ENCODE measurements at regions not wholly inside any gene's neighbourhood (a gene's known extent, or its start where the extent isn't known, plus 50 kb on each side); places are given as distances from the start of the nearest gene placed in this dataset.
"Not testable (repeated sequence)": the region's sequence is repeated elsewhere in the genome, so short reads cannot be mapped to it uniquely, and the experiment has no call there.

GRCh38 chr2:145558617-145559350 is 1038.9 kb upstream of the ZEB2 start:
- H3K9me3 Mint-ChIP-seq: no peaks in the 10 kb centered on the region
- no peak overlapping the region for H3K4me3 Mint-ChIP-seq
- no peak overlapping the region for H3K27ac Mint-ChIP-seq
- no peaks in the 10 kb centered on the region for H3K36me3 Mint-ChIP-seq
- H3K4me1 Mint-ChIP-seq: no peaks in the 10 kb centered on the region
- no peaks in the 10 kb centered on the region for H3K27me3 Mint-ChIP-seq

- no peak overlapping the region for H3K4me3 Mint-ChIP-seq
- H3K4me1 Mint-ChIP-seq: no peaks in the 10 kb centered on the region
- H3K36me3 Mint-ChIP-seq: no peaks in the 10 kb centered on the region
- H3K9me3 Mint-ChIP-seq: no peaks in the 10 kb centered on the region
- H3K27ac Mint-ChIP-seq: no peak overlapping the region
- H3K27me3 Mint-ChIP-seq: no peaks in the 10 kb centered on the region
Measured at GRCh38 chr2:145555360-145555759, 1035.4 kb upstream of the ZEB2 start.

GRCh38 chr2:145551686-145552085 is 1031.8 kb upstream of the ZEB2 start:
- Mint-ChIP-seq H3K4me1 (no peaks in the 10 kb centered on the region), H3K4me3 (no peak overlapping the region), H3K27ac (no peak overlapping the region), H3K27me3 (no peaks in the 10 kb centered on the region), H3K36me3 (no peaks in the 10 kb centered on the region), H3K9me3 (no peaks in the 10 kb centered on the region)

- peaks cover 7% of the 10 kb centered on the region for H3K9me3 Mint-ChIP-seq
- H3K27me3 Mint-ChIP-seq: peaks cover 2% of the 10 kb centered on the region
- no peaks in the 10 kb centered on the region for H3K36me3 Mint-ChIP-seq
- no peak overlapping the region for H3K4me3 Mint-ChIP-seq
- no peaks in the 10 kb centered on the region for H3K4me1 Mint-ChIP-seq
- no peak overlapping the region for H3K27ac Mint-ChIP-seq
Measured at GRCh38 chr2:145548479-145548878, 1028.6 kb upstream of the ZEB2 start.

- Mint-ChIP-seq H3K9me3 (peaks cover 7% of the 10 kb centered on the region), H3K4me1 (no peaks in the 10 kb centered on the region), H3K27ac (no peak overlapping the region), H3K27me3 (peaks cover 2% of the 10 kb centered on the region), H3K4me3 (no peak overlapping the region), H3K36me3 (no peaks in the 10 kb centered on the region)
Measured at GRCh38 chr2:145547620-145548019, 1027.7 kb upstream of the ZEB2 start.

GRCh38 chr2:145546091-145546490 is 1026.2 kb upstream of the ZEB2 start:
- Mint-ChIP-seq H3K4me1 (no peaks in the 10 kb centered on the region), H3K27ac (no peak overlapping the region), H3K36me3 (no peaks in the 10 kb centered on the region), H3K9me3 (peaks cover 7% of the 10 kb centered on the region), H3K4me3 (no peak overlapping the region), H3K27me3 (peaks cover 2% of the 10 kb centered on the region)

- Mint-ChIP-seq H3K4me1 (no peaks in the 10 kb centered on the region), H3K9me3 (peaks cover 7% of the 10 kb centered on the region), H3K36me3 (no peaks in the 10 kb centered on the region), H3K4me3 (no peak overlapping the region), H3K27ac (no peak overlapping the region), H3K27me3 (peaks cover 2% of the 10 kb centered on the region)
Measured at GRCh38 chr2:145543856-145544255, 1023.9 kb upstream of the ZEB2 start.

GRCh38 chr2:145543155-145543554 is 1023.2 kb upstream of the ZEB2 start:
- Mint-ChIP-seq H3K27ac (no peak overlapping the region), H3K27me3 (peaks cover 2% of the 10 kb centered on the region), H3K4me3 (no peak overlapping the region), H3K9me3 (peaks cover 7% of the 10 kb centered on the region), H3K4me1 (no peaks in the 10 kb centered on the region), H3K36me3 (no peaks in the 10 kb centered on the region)

- Mint-ChIP-seq H3K27ac (no peak overlapping the region), H3K4me1 (no peaks in the 10 kb centered on the region), H3K36me3 (no peaks in the 10 kb centered on the region), H3K27me3 (peaks cover 2% of the 10 kb centered on the region), H3K4me3 (no peak overlapping the region), H3K9me3 (peaks cover 7% of the 10 kb centered on the region)
Measured at GRCh38 chr2:145541028-145541427, 1021.1 kb upstream of the ZEB2 start.

- Mint-ChIP-seq H3K36me3 (no peaks in the 10 kb centered on the region), H3K4me1 (no peaks in the 10 kb centered on the region), H3K27ac (no peak overlapping the region), H3K27me3 (no peaks in the 10 kb centered on the region), H3K9me3 (no peaks in the 10 kb centered on the region), H3K4me3 (no peak overlapping the region)
Measured at GRCh38 chr2:145538661-145539350, 1018.9 kb upstream of the ZEB2 start.

- Mint-ChIP-seq H3K4me1 (no peaks in the 10 kb centered on the region), H3K27me3 (no peaks in the 10 kb centered on the region), H3K27ac (no peak overlapping the region), H3K9me3 (no peaks in the 10 kb centered on the region), H3K36me3 (no peaks in the 10 kb centered on the region), H3K4me3 (no peak overlapping the region)
Measured at GRCh38 chr2:145530653-145531052, 1010.7 kb upstream of the ZEB2 start.

GRCh38 chr2:145524836-145525235 is 1004.9 kb upstream of the ZEB2 start:
- H3K4me1 Mint-ChIP-seq: no peaks in the 10 kb centered on the region
- no peaks in the 10 kb centered on the region for H3K36me3 Mint-ChIP-seq
- no peak overlapping the region for H3K27ac Mint-ChIP-seq
- no peak overlapping the region for H3K4me3 Mint-ChIP-seq
- no peaks in the 10 kb centered on the region for H3K27me3 Mint-ChIP-seq
- peaks cover 10% of the 10 kb centered on the region for H3K9me3 Mint-ChIP-seq

- Mint-ChIP-seq H3K27me3 (no peaks in the 10 kb centered on the region), H3K9me3 (peaks cover 10% of the 10 kb centered on the region), H3K27ac (no peak overlapping the region)
Measured at GRCh38 chr2:145524303-145524702, 1004.4 kb upstream of the ZEB2 start.

GRCh38 chr2:145519254-145519653 is 999.3 kb upstream of the ZEB2 start:
- not testable (repeated sequence) for H3K9me3 Mint-ChIP-seq, H3K27ac Mint-ChIP-seq, H3K36me3 Mint-ChIP-seq, H3K27me3 Mint-ChIP-seq, H3K4me1 Mint-ChIP-seq, H3K4me3 Mint-ChIP-seq

More at GRCh38 chr2:145524303-145524702, 1004.4 kb upstream of the ZEB2 start:
- Mint-ChIP-seq H3K36me3 (no peaks in the 10 kb centered on the region), H3K4me3 (no peak overlapping the region), H3K4me1 (no peaks in the 10 kb centered on the region)

- no peaks in the 10 kb centered on the region for H3K9me3 Mint-ChIP-seq
- H3K36me3 Mint-ChIP-seq: no peaks in the 10 kb centered on the region
- no peaks in the 10 kb centered on the region for H3K4me1 Mint-ChIP-seq
- no peaks in the 10 kb centered on the region for H3K27me3 Mint-ChIP-seq
- H3K4me3 Mint-ChIP-seq: no peak overlapping the region
- no peak overlapping the region for H3K27ac Mint-ChIP-seq
Measured at GRCh38 chr2:145511946-145512345, 992.0 kb upstream of the ZEB2 start.

GRCh38 chr2:145503511-145503910 is 983.6 kb upstream of the ZEB2 start:
- Mint-ChIP-seq H3K27ac (no peak overlapping the region), H3K27me3 (no peaks in the 10 kb centered on the region), H3K9me3 (no peaks in the 10 kb centered on the region), H3K4me3 (no peak overlapping the region), H3K4me1 (no peaks in the 10 kb centered on the region), H3K36me3 (no peaks in the 10 kb centered on the region)

Data from activated naive CD4-positive, alpha-beta T cell treated with anti-CD3 and anti-CD28 coated beads, Interleukin-2, amount 50 U/mL, for 24 hours (primary cell).